Endothelial cell of umbilical vein (primary cell): ENCODE measurements at regions not wholly inside any gene's neighbourhood (a gene's known extent, or its start where the extent isn't known, plus 50 kb on each side); places are given as distances from the start of the nearest gene placed in this dataset.

Source experiments
- BruUV-seq: library from RNA; stranded (reverse); fragments of 400-500 nt; replicated peaks from 2 replicates; lab custom pipeline; 2021; lab: Mats Ljungman, UMichigan
- CTCF ChIA-PET: fragments of 300-600, 350-600 bp; sonication (Branson Sonifier 250); formaldehyde crosslinking; loops from one replicate; lab custom pipeline; 2021; ENCODE audit warnings: antibody characterized with exemption, inconsistent platforms; lab: Charles Lee
- POLR2A ChIA-PET: fragments of 300-600, 350-600 bp; sonication (Branson Sonifier 250); formaldehyde crosslinking; loops from one replicate; lab custom pipeline; 2021; ENCODE audit warnings: antibody characterized with exemption, inconsistent platforms; lab: Charles Lee
- DNase-seq: peaks from one replicate; pipeline ENCODE4 v3.0.0-alpha.2; 2011; ENCODE audit warnings: low read depth, low spot score
- FAIRE-seq: peaks from 2 replicates; lab custom pipeline; 2011; peaks lifted over from hg19 to GRCh38; lab: Jason Lieb, UNC
- H2AFZ ChIP-seq: 2 replicates; pipeline ENCODE4 v1.6.0; 2012; ENCODE audit warnings: low read depth, low read length, control low read depth, inconsistent platforms
- H3K27ac ChIP-seq: 2 replicates; pipeline ENCODE4 v1.5.1; 2011; ENCODE audit warnings: low read depth, mild to moderate bottlenecking, control low read depth, low read length, moderate library complexity; ENCODE audit not compliant: insufficient read depth
- H3K27me3 ChIP-seq, 2 experiments: 2 replicates each; pipeline versions ENCODE4 v1.6.0 to v1.6.1; 2011; ENCODE audit warnings: low read length in 2 of 2, mixed read lengths in 1 of 2; ENCODE audit not compliant: control insufficient read depth in 2 of 2, insufficient read depth in 2 of 2
- H3K36me3 ChIP-seq, 2 experiments: 2 replicates in 1 of 2; 3 replicates in 1 of 2; pipeline ENCODE4 v1.5.1; 2011; ENCODE audit warnings: low read length in 2 of 2, mild to moderate bottlenecking in 1 of 2, moderate library complexity in 1 of 2; ENCODE audit not compliant: control insufficient read depth in 2 of 2, insufficient read depth in 2 of 2; ENCODE audit errors: extremely low read depth in 1 of 2
- H3K4me1 ChIP-seq: 3 replicates; pipeline ENCODE4 v1.5.1; 2011; ENCODE audit warnings: mild to moderate bottlenecking, low read length; ENCODE audit not compliant: control insufficient read depth, insufficient read depth; ENCODE audit errors: extremely low read depth
- H3K4me2 ChIP-seq: 2 replicates; pipeline ENCODE4 v1.6.1; 2011; ENCODE audit warnings: low read length, control low read depth, mixed read lengths; ENCODE audit not compliant: insufficient read depth
- H3K4me3 ChIP-seq, 3 experiments: fragments of 200-600 bp in 1 of 3; sonication (generic), shearing (Covaris generic) in 1 of 3; replicated peaks in 1 of 3; 2 replicates each; pipeline ENCODE4 v1.5.1; 2011 to 2016; ENCODE audit warnings: control low read depth in 3 of 3, low read length in 3 of 3, mild to moderate bottlenecking in 2 of 3, inconsistent platforms in 1 of 3, low read depth in 1 of 3, moderate library complexity in 1 of 3; ENCODE audit not compliant: insufficient read depth in 1 of 3
- H3K79me2 ChIP-seq: 2 replicates; pipeline ENCODE4 v1.6.0; 2012; ENCODE audit warnings: low read length, inconsistent platforms; ENCODE audit not compliant: control insufficient read depth, insufficient read depth
- H3K9ac ChIP-seq: replicated peaks from 2 replicates; pipeline ENCODE3; 2011; ENCODE audit warnings: low read length, control low read depth; ENCODE audit not compliant: insufficient read depth; ENCODE audit errors: extremely low read depth
- H3K9me1 ChIP-seq: replicated peaks from 3 replicates; pipeline ENCODE4 v1.6.0; 2011; ENCODE audit warnings: mild to moderate bottlenecking, low read length; ENCODE audit not compliant: control insufficient read depth, insufficient read depth; ENCODE audit errors: extremely low read depth
- H3K9me3 ChIP-seq: replicated peaks from 2 replicates; pipeline ENCODE4 v1.5.1; 2012; ENCODE audit warnings: low read length, inconsistent platforms; ENCODE audit not compliant: control insufficient read depth, insufficient read depth
- H4K20me1 ChIP-seq: replicated peaks from 2 replicates; pipeline ENCODE3; 2011; ENCODE audit warnings: mild to moderate bottlenecking, low read length; ENCODE audit not compliant: control insufficient read depth, insufficient read depth; ENCODE audit errors: extremely low read depth
- EZH2 ChIP-seq: IDR thresholded peaks from 2 replicates; pipeline ENCODE4 v1.6.1; 2012; ENCODE audit warnings: borderline replicate concordance, low read depth, mild to moderate bottlenecking, moderate library complexity, low read length, inconsistent platforms; ENCODE audit not compliant: severe bottlenecking
- FOS ChIP-seq: IDR thresholded peaks from 2 replicates; pipeline ENCODE4 v1.6.1; 2011; ENCODE audit warnings: mild to moderate bottlenecking, low read length, moderate library complexity, borderline replicate concordance; ENCODE audit not compliant: insufficient read depth
- GATA2 ChIP-seq: IDR thresholded peaks from 2 replicates; pipeline ENCODE4 v1.7.0; 2011; ENCODE audit warnings: low read depth, mild to moderate bottlenecking, moderate library complexity, mixed read lengths, low read length; ENCODE audit not compliant: insufficient read length, insufficient read depth
- JUN ChIP-seq: IDR thresholded peaks from 2 replicates; pipeline ENCODE4 v1.6.1; 2011; ENCODE audit warnings: borderline replicate concordance, low read depth; ENCODE audit not compliant: insufficient read length, insufficient read depth
- MYC ChIP-seq: IDR thresholded peaks from one replicate; pipeline ENCODE4 v1.6.1; 2011; ENCODE audit warnings: mild to moderate bottlenecking, low read depth, low read length
- POLR2A ChIP-seq: IDR thresholded peaks from 2 replicates; pipeline ENCODE4 v1.6.1; 2012; ENCODE audit warnings: low read depth, mild to moderate bottlenecking, control low read depth, low read length
- POLR2AphosphoS5 ChIP-seq: IDR thresholded peaks from 2 replicates; pipeline ENCODE4 v1.6.1; 2012; ENCODE audit warnings: low read depth, mild to moderate bottlenecking, control low read depth, low read length, moderate library complexity; ENCODE audit not compliant: insufficient read depth
- dilution Hi-C: fragments of 300-500 bp; cut with MboI; formaldehyde crosslinking; loops from one replicate; pipeline ENCODE4 v1.15.0; 2019; ENCODE audit warnings: low sequenced_read_pairs; ENCODE audit not compliant: extremely low pct_ligation_motif_present
- intact Hi-C: fragments of 100-400 bp; cut with micrococcal nuclease; formaldehyde crosslinking; loops from one replicate; pipeline ENCODE4 v1.10.0; 2022
- TF ChIP-seq, protein P1 (sequence below): IDR thresholded peaks from 2 replicates; pipeline ENCODE4 v1.6.1; 2011; ENCODE audit not compliant: insufficient read depth, insufficient read length
- TF ChIP-seq, protein P2 (sequence below), 2 donors: IDR thresholded peaks; 1 replicate in 1 of 2; 2 replicates in 1 of 2; pipeline ENCODE4 v1.5.1; 2011; ENCODE audit warnings: low read length in 2 of 2, mild to moderate bottlenecking in 2 of 2, moderate library complexity in 2 of 2, control low read depth in 1 of 2, inconsistent platforms in 1 of 2, low read depth in 1 of 2; ENCODE audit not compliant: insufficient read depth in 1 of 2; ENCODE audit errors: extremely low read depth in 1 of 2

DNA sequence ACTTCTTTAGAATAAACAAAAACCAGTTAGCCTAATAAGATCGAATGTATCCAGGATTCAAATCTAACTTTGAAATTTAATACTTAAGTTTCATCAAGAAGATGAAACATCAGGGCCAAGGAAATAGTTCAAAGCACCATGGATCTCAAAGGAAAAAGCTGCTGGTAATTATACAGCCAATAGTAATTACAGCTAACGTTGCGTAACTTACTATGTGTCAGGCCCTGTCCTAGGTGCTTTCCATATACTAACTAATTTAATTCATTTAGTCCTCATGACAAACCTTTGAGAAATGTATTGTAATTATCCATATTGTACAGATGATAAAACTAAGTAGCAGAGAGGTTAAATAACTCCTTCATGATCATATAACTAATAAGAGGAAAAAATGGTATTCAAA is 598.6 kb downstream of the NYAP2 start:
- no peak overlapping the region for H3K9ac ChIP-seq
- ChIA-PET POLR2A (no interaction called here), CTCF (interaction anchor here (0.6 kb wide), 1 partner anchor 26 kb away, joined by 3 read pairs; no protein-coding TSS in a partner anchor)
- H3K9me1 ChIP-seq = no peaks in the 10 kb centered on the region
- H3K4me1 ChIP-seq = no peaks in the 10 kb centered on the region
- H3K36me3 ChIP-seq = no peaks in the 10 kb centered on the region
- intact Hi-C loops (no loop called here), dilution Hi-C loops (no loop called here)
- TF ChIP-seq EZH2 (no peak), GATA2 (no peak), FOS (no peak), POLR2A (no peak), JUN (no peak), MYC (no peak), POLR2AphosphoS5 (no peak)
- TF ChIP-seq, protein P1, sequence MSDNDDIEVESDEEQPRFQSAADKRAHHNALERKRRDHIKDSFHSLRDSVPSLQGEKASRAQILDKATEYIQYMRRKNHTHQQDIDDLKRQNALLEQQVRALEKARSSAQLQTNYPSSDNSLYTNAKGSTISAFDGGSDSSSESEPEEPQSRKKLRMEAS = no peak
- TF ChIP-seq, protein P2, sequence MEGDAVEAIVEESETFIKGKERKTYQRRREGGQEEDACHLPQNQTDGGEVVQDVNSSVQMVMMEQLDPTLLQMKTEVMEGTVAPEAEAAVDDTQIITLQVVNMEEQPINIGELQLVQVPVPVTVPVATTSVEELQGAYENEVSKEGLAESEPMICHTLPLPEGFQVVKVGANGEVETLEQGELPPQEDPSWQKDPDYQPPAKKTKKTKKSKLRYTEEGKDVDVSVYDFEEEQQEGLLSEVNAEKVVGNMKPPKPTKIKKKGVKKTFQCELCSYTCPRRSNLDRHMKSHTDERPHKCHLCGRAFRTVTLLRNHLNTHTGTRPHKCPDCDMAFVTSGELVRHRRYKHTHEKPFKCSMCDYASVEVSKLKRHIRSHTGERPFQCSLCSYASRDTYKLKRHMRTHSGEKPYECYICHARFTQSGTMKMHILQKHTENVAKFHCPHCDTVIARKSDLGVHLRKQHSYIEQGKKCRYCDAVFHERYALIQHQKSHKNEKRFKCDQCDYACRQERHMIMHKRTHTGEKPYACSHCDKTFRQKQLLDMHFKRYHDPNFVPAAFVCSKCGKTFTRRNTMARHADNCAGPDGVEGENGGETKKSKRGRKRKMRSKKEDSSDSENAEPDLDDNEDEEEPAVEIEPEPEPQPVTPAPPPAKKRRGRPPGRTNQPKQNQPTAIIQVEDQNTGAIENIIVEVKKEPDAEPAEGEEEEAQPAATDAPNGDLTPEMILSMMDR (IDR thresholded peaks at IDR 0.05; ENCODE audit: extremely low read depth in 1 of 2, insufficient read depth in 1 of 2, low read depth in 1 of 2, low read length in 2 of 2) = no peak
- no peak for DNase-seq
- H3K27ac ChIP-seq = no peak overlapping the region
- no peaks in the 10 kb centered on the region for H4K20me1 ChIP-seq
- H3K79me2 ChIP-seq = no peaks in the 10 kb centered on the region
- H3K4me2 ChIP-seq = no peak overlapping the region
- BruUV-seq = no TSS peak
- no peak overlapping the region for H2AFZ ChIP-seq
- no peak for FAIRE-seq
- H3K9me3 ChIP-seq = no peaks in the 10 kb centered on the region
- H3K27me3 ChIP-seq = no peaks in the 10 kb centered on the region
- no peak overlapping the region for H3K4me3 ChIP-seq
